GM12892 (cell line): ENCODE measurements at regions not wholly inside any gene's neighbourhood (a gene's known extent, or its start where the extent isn't known, plus 50 kb on each side); places are given as distances from the start of the nearest gene placed in this dataset.

Experiments used
- POLR2A ChIP-seq: IDR thresholded peaks from 2 replicates; pipeline ENCODE4 v1.6.1; 2011; ENCODE audit warnings: low read depth, low read length, control low read depth
- POLR2AphosphoS5 ChIP-seq: IDR thresholded peaks from 2 replicates; pipeline ENCODE4 v1.6.1; 2011; ENCODE audit warnings: low read depth, low read length, control low read depth

- TF ChIP-seq POLR2A (no peak), POLR2AphosphoS5 (no peak)
Measured at GRCh38 chr9:78562021-78562420, 265.1 kb downstream of the PSAT1 start.
